Breast epithelium (tissue), 4 donors: ENCODE measurements at regions not wholly inside any gene's neighbourhood (a gene's known extent, or its start where the extent isn't known, plus 50 kb on each side); places are given as distances from the start of the nearest gene placed in this dataset.
"Not testable (repeated sequence)": the region's sequence is repeated elsewhere in the genome, so short reads cannot be mapped to it uniquely, and the experiment has no call there.

Experiments used
- DNase-seq, 2 donors: peaks; one replicate each; pipeline ENCODE4 v3.0.0-alpha.2; 2019; ENCODE audit warnings: low spot score in 2 of 2
- H3K27ac ChIP-seq, 2 donors: fragments of 200-600 bp; sonication (generic) in 1 of 2; one replicate each; pipeline ENCODE4 v1.5.1; 2016 to 2019; ENCODE audit warnings: mild to moderate bottlenecking in 1 of 2
- H3K27me3 ChIP-seq, 2 donors: fragments of 200-600 bp; sonication (generic) in 1 of 2; one replicate each; pipeline versions ENCODE4 v1.5.1 to v1.6.0; 2017 to 2019; ENCODE audit warnings: control low read depth in 1 of 2, mild to moderate bottlenecking in 1 of 2
- H3K36me3 ChIP-seq: fragments of 200-600 bp; one replicate; pipeline ENCODE4 v1.5.1; 2019
- H3K4me1 ChIP-seq, 2 donors: fragments of 200-600 bp; sonication (generic); one replicate each; pipeline ENCODE4 v1.5.1; 2016 to 2019; ENCODE audit warnings: control low read depth in 1 of 2
- H3K4me3 ChIP-seq, 3 donors: fragments of 200-600 bp; sonication (generic); 1 replicate in 2 of 3; 2 replicates in 1 of 3; pipeline ENCODE4 v1.5.1; 2016 to 2019; ENCODE audit warnings: mild to moderate bottlenecking in 3 of 3, moderate library complexity in 2 of 3
- H3K9me3 ChIP-seq, 2 donors: fragments of 200-600 bp; sonication (generic) in 1 of 2; one replicate each; pipeline ENCODE4 v1.5.1; 2016 to 2019; ENCODE audit warnings: control low read depth in 1 of 2
- POLR2A ChIP-seq: fragments of 450-650 bp; IDR thresholded peaks from one replicate; pipeline ENCODE4 v1.6.1; 2016; ENCODE audit warnings: antibody characterized with exemption, mild to moderate bottlenecking, moderate library complexity
- POLR2AphosphoS5 ChIP-seq, 3 donors: sonication (generic); formaldehyde crosslinking; IDR thresholded peaks; one replicate each; pipeline ENCODE4 v1.6.1; 2017; ENCODE audit warnings: antibody characterized with exemption in 3 of 3
- intact Hi-C: fragments of 100-400 bp; cut with DNase I; formaldehyde crosslinking; loops from one replicate; pipeline ENCODE4 v1.15.1; 2023; ENCODE audit warnings: low total_unique reads
- TF ChIP-seq, protein P1 (sequence below), 3 donors: fragments of 450-650 bp; IDR thresholded peaks; one replicate each; pipeline ENCODE4 v1.5.1; 2016 to 2017; ENCODE audit warnings: antibody characterized with exemption in 3 of 3, mild to moderate bottlenecking in 3 of 3, moderate library complexity in 3 of 3

DNA sequence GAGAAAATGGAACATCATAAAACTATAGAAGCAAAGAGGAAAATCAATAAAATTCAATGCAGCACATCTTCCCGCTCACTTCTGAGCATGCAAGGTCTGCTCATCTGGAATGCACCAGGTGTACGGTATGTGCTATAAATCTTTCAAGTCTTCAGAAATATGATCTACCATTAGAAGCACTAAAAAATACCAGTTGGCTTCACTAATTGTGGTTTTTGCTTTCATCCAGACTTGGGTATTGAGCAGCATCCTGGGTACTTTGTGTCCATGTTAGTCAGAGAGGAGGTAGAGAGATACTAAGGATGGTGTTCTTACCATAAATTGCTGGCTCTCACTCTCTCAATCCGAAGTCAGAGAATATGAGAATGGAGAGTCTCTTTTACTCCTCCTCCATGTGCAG lies 477.1 kb downstream of the PPARGC1A start:
- no peak for DNase-seq
- H3K4me1 ChIP-seq: no peaks in the 10 kb centered on the region
- H3K9me3 ChIP-seq: no peaks in the 10 kb centered on the region
- no peaks in the 10 kb centered on the region for H3K36me3 ChIP-seq
- TF ChIP-seq POLR2AphosphoS5 (IDR thresholded peaks at IDR 0.05) (no peak), POLR2A (no peak)
- TF ChIP-seq, protein P1, sequence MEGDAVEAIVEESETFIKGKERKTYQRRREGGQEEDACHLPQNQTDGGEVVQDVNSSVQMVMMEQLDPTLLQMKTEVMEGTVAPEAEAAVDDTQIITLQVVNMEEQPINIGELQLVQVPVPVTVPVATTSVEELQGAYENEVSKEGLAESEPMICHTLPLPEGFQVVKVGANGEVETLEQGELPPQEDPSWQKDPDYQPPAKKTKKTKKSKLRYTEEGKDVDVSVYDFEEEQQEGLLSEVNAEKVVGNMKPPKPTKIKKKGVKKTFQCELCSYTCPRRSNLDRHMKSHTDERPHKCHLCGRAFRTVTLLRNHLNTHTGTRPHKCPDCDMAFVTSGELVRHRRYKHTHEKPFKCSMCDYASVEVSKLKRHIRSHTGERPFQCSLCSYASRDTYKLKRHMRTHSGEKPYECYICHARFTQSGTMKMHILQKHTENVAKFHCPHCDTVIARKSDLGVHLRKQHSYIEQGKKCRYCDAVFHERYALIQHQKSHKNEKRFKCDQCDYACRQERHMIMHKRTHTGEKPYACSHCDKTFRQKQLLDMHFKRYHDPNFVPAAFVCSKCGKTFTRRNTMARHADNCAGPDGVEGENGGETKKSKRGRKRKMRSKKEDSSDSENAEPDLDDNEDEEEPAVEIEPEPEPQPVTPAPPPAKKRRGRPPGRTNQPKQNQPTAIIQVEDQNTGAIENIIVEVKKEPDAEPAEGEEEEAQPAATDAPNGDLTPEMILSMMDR (IDR thresholded peaks at IDR 0.05): no peak
- intact Hi-C loops: no loop called here
- no peak overlapping the region for H3K4me3 ChIP-seq
- H3K27me3 ChIP-seq: no peaks in the 10 kb centered on the region
- no peak overlapping the region for H3K27ac ChIP-seq

DNA sequence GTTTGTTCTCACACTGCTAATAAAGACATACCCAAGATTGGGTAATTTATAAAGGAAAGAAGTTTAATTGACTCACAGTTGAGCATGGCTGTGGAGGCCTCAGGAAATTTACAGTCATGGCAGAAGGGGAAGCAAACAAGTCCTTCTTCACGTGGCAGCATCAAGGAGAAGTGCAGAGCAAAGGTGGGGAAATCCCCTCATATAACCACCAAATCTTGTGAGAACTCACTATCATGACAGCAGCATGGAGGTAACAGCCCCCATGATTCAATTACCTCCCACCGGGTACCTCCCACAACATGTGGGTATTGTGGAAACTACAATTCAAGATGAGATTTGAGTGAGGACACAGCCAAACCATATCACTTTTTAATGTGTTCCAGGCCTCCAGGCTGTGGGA lies 480.9 kb downstream of the PPARGC1A start:
- H3K4me1 ChIP-seq, DNase-seq, H3K27ac ChIP-seq, H3K27me3 ChIP-seq, intact Hi-C loops, H3K36me3 ChIP-seq, H3K4me3 ChIP-seq: not testable (repeated sequence)
- H3K9me3 ChIP-seq: peaks cover 0 to 14% of the 10 kb centered on the region in 2 donors

DNA sequence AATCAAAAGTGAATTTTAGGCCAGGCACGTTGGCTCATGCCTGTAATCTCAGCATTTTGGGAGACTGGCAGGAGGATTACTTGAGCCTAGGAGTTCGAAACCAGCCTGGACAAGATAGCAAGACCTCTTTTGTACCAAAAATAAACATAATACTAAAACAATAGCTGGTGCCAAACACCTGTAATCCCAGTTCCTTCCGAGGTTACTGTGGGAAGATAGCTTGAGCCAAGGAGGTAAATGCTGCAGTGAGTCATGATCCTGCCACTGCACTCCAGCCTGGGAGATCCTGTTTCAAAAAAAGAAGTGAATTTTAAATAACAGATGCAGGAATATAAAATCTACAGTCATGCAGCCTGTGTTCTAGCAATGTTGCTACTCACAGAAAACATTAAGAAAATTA lies 488.3 kb downstream of the PPARGC1A start:
- no peaks in the 10 kb centered on the region for H3K27me3 ChIP-seq
- H3K9me3 ChIP-seq: peaks cover 0 to 14% of the 10 kb centered on the region in 2 donors
- no peak overlapping the region for H3K4me3 ChIP-seq
- TF ChIP-seq, protein P1 (IDR thresholded peaks at IDR 0.05): no peak
- TF ChIP-seq POLR2AphosphoS5 (IDR thresholded peaks at IDR 0.05) (no peak), POLR2A (no peak)
- H3K27ac ChIP-seq: no peak overlapping the region
- H3K4me1 ChIP-seq: no peaks in the 10 kb centered on the region
- DNase-seq: no peak
- intact Hi-C loops: no loop called here
- H3K36me3 ChIP-seq: no peaks in the 10 kb centered on the region

DNA sequence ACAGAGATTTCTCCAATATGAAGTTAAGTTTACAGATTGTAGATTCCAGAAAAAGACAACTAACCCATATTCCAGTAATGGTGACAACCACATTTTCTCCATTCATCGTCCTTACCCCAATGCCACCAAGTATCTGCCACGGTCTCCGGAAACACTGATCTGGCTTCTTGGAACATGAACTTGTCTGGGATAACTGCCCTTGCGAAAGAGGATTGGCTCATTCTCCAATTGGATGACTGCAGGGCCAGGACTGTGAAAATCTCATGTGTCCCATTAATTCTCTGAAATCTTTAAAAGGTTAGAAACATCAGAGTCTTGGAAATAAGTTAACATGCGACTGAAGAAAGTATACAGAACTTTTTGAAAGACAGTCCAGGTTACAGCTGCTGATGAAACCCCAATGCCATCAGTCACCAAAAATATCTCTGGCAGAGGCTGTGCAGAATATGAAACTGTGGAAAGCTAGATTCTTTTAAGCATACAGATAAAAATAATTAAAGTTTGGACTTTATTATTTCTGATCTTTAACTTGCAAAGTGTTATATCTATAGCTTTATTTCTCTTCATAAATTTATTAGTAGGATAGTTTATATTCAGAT lies 496.9 kb downstream of the PPARGC1A start:
- Histone ChIP-seq H3K27ac (no peak overlapping the region), H3K4me3 (no peak overlapping the region), H3K4me1 (no peaks in the 10 kb centered on the region), H3K27me3 (no peaks in the 10 kb centered on the region), H3K36me3 (no peaks in the 10 kb centered on the region), H3K9me3 (peaks cover 6 to 10% of the 10 kb centered on the region in 2 donors)
- no peak for DNase-seq
- intact Hi-C loops: no loop called here
- TF ChIP-seq, protein P1 (IDR thresholded peaks at IDR 0.05): no peak
- TF ChIP-seq POLR2A: no peak
- TF ChIP-seq POLR2AphosphoS5 (IDR thresholded peaks at IDR 0.05): no peak

- Histone ChIP-seq H3K36me3 (no peaks in the 10 kb centered on the region), H3K27me3 (no peaks in the 10 kb centered on the region), H3K4me1 (no peaks in the 10 kb centered on the region), H3K9me3 (peaks cover 6 to 10% of the 10 kb centered on the region in 2 donors), H3K4me3 (no peak overlapping the region), H3K27ac (no peak overlapping the region)
- TF ChIP-seq, protein P1 (IDR thresholded peaks at IDR 0.05): no peak
- no peak for TF ChIP-seq POLR2AphosphoS5 (IDR thresholded peaks at IDR 0.05)
- TF ChIP-seq POLR2A: no peak
- DNase-seq: no peak
- intact Hi-C loops: no loop called here
Observed at GRCh38 chr4:23390246-23390645, 499.6 kb downstream of the PPARGC1A start.
